GM21619 (cell line): ENCODE measurements at regions not wholly inside any gene's neighbourhood (a gene's known extent, or its start where the extent isn't known, plus 50 kb on each side); places are given as distances from the start of the nearest gene placed in this dataset.

Experiments used
- ATAC-seq: cut with Tn5 transposase; IDR thresholded peaks from one replicate; pipeline ENCODE4 v1.9.1; 2021; ENCODE audit not compliant: unreplicated experiment

DNA sequence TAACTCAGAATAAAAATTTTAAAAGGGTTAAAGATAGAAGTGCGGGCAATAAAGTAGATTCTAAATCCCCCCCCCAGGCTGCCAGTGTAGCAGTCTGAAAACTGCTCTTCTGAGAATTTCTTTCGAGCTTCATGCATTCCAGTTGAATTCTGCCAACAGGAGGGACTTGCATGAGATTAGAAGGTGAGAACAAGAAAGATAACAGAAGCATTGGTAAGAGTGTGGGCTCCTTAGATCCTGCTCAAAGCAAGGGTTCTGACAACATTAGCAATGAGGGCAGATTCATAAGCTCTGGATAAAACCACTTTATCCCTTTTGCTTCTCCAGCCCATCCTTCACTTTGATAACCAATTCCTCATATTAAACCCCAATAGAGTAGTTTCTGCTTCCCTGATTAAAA, 235.9 kb upstream of the CDH6 start:
- ATAC-seq, result no peak

DNA sequence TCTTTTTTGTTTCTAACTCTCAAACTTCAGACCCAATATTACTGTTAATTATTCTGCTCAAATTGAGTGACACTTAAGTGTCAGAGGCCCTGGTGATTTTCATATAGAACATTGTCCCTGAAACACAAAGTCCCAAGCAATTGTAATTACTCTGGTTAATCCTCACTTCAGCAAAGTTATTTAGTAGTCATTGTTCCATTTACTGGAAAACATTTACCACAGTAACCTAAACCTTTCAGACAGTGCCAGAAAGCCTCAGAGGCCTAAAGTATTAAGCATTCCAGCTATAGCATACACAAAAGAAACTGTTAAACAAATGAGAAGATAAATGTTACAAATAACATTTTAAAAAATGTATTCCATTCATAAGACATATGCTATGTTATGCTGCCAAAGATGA, 237.2 kb upstream of the CDH6 start:
- no peak for ATAC-seq

DNA sequence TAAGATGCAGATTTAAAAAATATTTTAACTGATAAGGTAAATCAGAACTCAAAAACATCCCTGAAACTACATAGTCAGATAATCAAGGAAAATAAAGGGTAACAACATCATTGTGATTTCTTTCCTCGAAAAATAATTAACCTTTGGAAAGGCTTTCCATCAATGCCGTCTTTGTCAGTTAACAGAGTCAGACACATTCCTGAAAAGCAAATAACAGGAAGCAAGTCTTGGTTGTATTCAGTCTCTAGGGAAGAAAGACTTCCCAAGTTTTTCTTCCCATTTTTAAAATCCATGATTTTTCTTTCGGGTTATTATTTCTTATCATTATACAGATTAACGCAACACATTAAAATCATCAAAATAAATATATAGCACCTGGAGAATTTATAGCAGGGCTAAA, 256.4 kb upstream of the CDH6 start:
- no peak for ATAC-seq

DNA sequence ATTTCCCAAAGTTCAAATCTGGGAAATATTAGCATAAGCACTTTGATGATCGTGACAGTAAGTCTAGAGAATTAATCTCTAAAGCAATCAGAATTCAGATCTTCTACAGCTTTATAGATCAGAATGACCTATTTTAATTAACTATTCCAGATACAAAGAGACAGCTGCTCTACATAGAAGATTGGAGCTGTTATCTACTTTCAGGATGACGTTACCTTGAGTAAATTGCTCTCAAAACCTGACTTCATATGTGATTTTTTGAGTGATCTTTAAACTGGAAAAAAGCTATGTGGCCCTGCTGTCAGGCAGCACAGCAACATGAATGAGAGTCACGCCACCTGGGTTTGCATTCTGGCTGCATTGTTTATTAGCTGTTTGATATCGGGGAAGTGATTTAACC, 259.9 kb upstream of the CDH6 start:
- ATAC-seq, result no peak

DNA sequence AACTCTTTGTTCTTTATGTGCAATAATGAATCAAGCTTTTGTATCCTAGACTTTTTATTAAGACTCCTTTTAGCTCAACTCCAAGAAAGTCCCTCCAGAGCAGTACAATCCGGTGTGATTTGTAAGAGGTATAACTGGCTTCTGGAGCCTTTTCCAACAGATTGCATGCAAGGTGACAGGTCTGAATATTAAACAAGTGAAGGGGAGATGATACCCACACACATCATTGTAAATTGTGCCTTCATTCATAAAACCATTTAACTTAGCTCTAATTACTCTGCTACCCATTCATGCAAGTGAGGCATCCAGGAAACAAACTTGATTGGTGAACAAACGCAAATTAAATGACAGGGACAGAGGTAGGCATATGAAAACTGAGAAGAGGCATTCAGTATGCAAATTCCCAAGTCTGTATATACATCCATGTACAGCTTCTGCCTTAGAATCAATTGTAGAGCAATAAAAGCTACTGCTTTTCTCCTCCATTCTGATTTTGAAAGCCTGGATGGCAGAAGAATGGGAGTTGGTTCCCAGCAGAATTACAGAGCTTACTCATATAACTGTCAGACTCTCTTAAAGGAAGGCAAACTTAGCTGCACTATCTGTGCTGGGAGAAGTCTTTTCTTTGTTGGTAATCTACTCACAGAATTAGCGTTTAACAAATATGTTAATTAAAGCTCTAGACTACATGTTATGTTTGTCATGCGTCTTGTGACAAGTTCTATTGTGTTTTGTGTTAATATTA, 261.0 kb upstream of the CDH6 start:
- ATAC-seq, result no peak

DNA sequence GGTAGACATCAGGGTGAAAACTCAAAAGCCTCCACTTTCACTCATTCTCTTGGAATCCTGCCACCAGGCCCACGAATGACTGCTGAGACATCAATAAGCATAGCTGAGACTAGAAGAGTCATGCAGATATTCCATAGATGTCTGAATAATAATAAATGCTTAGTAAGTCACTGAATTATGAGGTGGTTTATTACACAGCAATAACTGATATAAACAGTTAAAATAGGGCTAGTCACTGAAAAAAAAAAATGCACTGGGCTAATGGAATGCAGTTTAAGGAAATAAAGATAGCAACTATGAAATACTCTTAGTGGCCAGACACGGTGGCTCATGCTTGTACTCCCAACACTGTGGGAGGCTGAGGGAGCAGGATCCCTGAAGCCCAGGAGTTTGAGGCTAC, 262.8 kb upstream of the CDH6 start:
- no peak for ATAC-seq

DNA sequence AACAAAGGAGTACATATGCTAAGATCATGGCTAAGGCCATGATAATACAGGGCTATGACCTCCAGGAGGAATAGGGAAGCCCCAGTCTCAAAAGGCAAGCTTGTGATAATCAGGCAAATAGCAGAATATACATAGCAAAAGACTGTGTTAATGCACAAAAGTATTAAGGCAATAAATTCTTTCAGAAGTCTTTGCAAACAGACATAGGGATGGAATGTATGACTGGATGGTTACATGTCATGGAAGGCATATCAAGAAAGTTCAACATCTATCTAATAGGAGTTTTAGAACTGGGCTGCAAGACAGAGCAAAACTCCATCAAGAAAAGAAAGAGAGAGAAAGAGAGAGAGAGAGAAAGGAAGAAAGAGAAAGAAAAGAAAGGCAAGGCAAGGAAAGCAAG, 264.5 kb upstream of the CDH6 start:
- ATAC-seq, result no peak

DNA sequence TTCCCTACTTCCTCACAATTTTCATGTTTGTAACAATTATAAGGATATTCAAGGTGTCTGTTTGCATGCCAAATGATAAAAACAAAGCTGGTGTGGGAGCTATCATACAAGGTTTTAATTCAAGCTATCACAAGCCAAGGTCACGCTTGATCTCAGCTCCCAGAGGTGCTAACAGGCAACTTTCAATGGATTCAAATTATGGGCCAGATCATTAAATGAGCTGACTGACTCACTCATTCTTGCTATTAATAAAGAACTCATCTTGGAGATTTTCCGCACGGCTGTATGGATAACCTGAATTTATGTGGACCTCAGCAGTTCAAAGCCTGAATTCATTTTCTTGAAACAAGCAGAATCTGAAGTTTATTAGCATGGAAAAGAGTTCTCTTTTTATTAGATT, 267.3 kb upstream of the CDH6 start:
- no peak for ATAC-seq

DNA sequence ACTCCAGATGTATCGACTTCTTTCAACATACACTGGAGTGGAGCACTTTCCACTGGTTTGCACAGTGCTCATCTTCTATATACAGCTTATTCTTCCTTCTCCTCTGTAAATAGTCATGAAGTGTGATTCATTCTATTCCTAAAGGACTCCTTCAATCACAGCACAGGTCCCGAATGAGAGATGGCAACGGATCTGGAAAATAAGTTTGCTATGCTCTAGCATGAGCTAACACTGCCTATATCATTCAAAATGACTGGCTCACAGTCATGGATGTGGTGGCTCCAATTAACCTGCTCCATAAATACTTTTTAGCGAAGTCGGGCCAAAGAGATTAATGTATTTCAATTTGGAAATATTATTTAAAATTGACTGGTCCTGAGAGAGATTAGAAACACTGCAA, 272.1 kb upstream of the CDH6 start:
- no peak for ATAC-seq

DNA sequence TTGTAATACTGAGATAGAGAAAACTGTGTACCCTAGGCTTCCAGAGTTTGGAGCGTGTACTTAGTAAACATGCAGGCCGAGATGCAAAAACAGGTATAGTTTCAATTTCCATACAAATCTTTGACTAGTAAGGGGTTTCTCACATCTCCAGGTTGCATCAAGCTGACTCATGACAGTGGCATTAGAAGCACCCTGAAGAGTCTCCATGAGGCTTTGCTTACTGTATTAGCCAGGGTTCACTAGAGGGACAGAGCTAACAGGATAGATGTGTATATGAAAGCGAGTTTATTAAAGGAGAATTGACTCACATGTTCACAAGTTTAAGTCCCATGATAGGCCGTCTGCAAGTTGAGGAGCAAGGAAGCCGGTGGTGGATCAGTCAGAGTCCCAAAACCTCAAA, 275.3 kb upstream of the CDH6 start:
- ATAC-seq, result no peak

DNA sequence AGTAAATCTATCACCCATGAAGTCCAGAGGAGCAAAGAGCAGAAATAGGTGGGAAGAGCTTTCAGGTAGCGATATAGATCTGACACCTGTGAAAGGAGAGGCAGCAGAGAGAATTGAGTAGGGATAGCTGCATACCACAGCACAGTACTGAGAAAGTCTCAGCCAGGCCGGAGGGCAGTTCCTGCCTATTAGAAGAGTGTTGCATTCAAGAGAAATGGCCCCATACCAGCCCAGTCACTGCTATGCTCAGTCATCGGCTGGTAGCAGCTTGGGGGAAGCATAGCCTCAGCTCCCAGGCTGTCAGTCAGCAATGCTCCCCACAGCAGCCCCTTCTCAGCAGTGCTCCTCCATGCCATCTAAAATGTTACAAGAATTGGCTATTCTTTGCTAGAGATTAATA, 285.1 kb upstream of the CDH6 start:
- ATAC-seq, result no peak

DNA sequence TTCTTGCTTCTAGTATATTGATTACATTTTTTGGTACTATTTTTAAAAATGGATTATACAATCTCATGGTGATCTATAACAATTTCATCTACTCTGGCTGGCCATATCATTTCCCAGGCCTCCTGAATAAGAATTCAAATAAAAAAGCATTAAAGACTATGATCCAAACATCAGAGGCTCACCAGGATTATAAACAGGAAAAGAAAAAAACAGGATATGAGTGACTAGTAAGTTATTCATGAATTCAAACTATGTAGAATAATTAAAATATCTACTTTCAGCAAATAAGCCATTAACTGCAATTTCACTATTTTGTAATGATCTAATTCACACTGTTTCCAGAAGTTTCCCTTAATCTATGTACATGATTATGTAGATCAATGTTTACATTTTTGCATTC, 293.1 kb upstream of the CDH6 start:
- no peak for ATAC-seq

DNA sequence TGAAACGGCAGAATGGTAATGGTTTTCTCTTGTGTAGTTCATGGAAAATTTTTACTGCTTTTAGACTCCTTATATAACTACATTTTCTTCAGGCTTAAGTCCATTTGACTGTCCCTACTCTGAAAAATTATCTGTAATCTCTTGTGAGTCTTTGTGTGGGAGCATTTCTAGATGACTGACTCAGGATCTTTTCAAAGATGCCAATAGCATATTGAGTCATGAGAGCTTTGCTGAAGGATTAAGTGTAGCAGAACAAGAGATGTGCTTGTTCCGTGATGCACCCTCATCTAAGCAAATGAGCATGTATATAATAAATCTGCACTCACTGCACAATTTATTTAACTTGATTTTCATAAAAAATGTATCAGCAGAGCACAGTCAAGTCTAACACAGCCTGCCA, 298.7 kb upstream of the CDH6 start:
- no peak for ATAC-seq

DNA sequence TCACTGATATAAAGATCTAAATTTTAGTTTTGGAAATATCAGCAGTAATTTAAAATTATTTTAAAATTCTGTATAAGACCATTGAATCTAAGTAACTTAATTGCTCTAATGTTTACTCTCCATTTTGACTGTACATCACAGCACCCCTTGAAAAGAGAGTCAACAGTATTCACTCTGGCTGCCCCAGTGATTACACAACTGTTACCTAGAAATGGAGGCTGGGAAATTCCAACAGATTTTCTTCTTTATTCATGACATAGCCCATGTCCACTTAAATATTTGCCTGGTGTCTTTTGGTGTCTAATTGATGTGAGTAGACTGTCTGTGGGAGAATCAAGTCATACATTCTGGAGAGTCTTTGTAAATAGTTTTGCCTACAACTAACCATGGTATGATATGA, 301.8 kb upstream of the CDH6 start:
- no peak for ATAC-seq

DNA sequence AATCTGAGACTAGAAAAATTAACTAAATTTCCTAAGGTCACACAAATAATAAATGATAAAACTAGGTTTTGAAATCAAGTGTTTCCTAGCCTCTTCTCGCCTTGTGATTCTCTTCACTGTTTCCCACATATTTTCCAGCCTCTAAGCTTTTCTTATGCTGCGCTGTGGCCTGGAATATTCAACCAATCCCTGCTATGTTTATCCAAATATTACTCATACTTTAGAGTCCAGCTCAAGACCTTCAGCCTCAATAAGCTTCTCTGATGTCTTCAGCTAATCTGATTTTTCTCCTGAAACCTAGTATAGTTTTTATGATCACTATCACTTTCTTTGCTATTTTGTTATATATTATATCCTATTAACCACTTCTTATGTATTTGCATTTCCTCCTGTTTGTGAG, 303.1 kb upstream of the CDH6 start:
- no peak for ATAC-seq

DNA sequence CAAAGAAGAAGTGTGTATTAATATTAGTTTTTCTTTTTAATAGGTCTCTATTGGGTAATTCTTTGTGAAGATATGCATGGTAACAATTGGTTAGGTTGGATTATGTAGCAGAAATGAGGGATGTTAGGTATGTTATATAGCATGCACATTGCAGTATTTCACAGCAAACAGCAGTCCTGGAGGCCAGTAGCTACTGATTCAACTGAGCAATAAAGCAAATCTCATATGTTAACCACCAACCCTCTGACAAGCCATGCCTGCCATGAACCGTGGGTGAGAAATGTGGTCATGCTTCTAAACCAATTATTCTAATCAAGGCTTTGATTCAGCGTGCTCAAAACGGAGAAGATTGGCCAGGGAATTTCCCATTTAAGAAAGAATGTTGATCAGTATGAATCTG, 313.0 kb upstream of the CDH6 start:
- ATAC-seq, result no peak

DNA sequence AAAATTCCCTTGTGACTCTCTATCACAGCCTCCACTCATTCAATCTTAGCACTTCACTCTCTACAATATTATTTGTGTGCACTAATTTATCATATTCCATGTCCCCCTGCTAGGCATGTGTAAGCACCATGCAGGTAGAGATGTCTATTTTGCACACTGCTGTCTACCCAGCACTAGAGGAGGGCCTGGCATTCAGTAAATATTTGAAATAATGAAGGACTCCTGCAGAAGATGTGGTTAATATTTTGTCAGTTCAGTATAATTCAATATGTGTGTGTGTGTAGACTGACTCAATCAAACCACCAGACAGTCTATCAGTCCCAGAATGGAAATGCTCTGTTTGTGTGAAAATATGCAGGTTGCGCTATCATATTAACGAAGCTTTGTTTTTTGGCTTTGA, 313.6 kb upstream of the CDH6 start:
- ATAC-seq, result no peak

DNA sequence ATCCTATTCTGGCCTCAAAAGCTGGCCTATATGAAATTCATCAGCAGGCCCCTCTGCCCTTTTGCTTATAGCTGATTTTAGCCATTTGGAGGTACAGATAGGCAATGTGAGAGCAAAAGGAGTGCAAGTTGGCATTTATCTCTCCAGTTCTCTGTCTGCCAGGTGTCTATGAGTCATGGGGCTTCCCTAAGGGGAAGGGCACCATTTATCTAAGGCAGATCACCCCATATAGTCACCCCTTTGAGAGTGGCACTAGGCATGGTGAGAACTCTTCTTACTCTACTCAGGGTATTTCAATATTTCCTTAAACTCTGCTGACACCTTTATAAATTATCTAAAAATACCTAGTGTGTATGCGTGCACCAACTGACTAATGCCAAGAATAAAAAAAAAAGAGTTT, 314.7 kb upstream of the CDH6 start:
- no peak for ATAC-seq

DNA sequence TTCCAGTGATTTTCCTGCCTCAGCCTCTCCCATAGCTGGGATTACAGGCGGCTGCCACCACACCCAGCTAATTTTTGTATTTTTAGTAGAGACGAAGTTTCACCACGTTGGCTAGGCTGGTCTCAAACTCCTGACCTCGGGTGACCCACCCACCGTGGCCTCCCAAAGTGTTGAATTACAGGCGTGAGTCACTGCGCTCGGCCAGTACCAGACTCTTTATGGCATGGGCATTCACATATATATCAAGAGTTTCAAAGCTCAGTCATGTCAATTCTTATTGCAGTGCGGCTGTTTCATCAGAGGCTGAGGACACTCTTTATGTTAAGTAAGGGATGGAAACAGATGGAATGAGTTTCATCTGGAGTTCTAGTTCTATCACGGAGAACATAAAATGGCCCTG, 315.2 kb upstream of the CDH6 start:
- no peak for ATAC-seq

DNA sequence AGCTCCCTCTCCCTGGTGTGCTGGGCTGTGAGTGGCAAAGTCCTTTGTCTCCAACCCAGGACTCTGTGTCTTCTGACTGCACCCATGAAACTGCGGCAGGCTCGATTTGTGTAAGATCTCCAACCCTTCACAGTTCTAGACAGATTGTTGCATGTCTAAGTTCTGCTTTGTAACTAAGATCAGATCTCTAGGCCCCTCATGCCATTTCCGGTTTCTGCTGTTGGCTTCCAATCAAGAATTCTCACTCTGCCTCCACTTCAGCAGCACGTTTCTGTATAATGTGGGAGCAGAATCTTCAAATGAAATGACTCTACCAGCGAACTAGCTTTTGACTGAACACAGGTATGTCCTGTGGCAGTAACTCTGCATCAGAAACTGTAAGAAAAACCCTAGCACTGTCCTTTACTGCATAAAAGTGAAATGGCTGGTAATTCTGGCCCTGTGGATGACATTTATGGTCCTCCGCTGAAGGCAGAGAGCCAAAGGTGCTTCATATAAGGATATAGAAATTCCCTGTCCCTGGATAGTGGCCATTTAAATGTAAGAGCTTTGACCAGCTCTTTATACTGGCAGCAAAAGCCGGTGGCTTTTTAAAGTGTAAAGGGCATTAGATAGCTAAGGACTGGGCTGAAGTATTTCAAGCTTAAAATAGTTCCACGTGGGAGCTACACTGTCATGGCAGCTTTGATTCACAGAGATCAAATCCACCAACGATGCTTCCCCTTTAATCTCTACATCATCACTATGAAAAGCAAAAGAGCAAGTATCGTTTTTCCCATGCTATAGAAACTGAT, 319.0 kb upstream of the CDH6 start:
- ATAC-seq, result no peak

DNA sequence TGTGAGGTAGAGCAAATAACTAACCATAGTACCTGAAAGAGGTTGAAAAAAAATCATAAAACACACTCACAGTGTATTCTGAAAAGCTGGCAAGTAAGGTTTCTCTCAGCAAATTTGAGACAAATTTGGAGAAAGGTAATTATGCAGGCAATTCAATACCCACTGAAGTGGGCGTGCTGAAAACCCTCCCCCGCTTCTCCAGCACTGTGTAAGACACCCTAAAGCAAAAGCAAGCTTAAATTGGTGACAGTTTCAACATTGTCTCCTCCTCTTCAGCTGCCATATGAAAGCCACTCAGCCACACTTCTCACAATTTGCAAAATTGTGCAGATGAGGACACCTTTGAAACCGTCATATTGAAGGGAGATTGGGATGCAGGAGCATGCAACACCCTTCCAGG, 322.3 kb upstream of the CDH6 start:
- ATAC-seq, result no peak

DNA sequence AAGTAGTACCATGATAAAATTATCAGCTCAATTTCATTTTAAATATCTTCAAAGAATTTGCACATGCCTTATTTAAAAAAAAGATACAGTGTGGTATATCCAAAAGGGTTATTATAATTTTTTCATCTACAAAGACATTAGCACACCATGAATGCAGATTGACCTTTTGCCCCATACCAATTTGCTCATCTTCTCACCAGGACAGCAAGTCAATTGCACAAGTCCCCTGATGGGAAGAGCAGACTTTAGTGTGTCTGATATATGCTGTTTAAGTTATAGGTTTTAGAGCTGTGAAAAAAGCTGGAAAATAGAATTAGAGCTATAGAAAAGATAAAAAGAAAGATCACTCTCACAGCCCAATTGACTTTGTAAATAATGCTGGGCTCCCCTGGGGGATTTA, 325.8 kb upstream of the CDH6 start:
- ATAC-seq, result no peak

DNA sequence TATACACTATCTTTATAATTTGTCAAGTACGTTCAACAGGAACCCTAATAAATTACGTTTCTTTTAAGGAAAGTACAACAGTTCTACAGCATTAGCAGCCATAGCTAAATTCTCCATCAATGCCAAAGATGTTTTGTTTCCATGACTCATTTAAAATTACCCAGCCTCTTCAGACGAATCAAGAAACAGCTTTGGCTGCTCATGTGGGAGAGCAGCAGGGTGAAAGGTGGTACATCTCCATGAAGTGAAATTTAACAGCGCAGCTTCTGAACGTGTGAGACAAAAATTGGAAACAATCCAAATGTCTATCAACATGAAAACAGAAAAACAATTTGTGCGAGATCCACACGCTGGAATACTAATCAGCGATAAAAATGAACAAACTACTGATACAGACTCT, 327.3 kb upstream of the CDH6 start:
- no peak for ATAC-seq
